H9 (cell line): ENCODE measurements at regions not wholly inside any gene's neighbourhood (a gene's known extent, or its start where the extent isn't known, plus 50 kb on each side); places are given as distances from the start of the nearest gene placed in this dataset.

Experiments
- DNase-seq: peaks from one replicate; pipeline ENCODE4 v3.0.0-alpha.2; 2017
- H2AFZ ChIP-seq: one replicate; pipeline ENCODE4 v1.6.1; 2013; ENCODE audit warnings: mild to moderate bottlenecking, low read length, control low read depth, moderate library complexity
- H2AK5ac ChIP-seq: 2 replicates; pipeline ENCODE4 v1.6.1; 2013; ENCODE audit warnings: low read length, control low read depth, mixed read lengths; ENCODE audit not compliant: insufficient read length
- H2BK120ac ChIP-seq: one replicate; pipeline ENCODE4 v1.6.1; 2013; ENCODE audit warnings: low read depth, mild to moderate bottlenecking, low read length, control low read depth, inconsistent platforms; ENCODE audit not compliant: poor library complexity, severe bottlenecking
- H2BK12ac ChIP-seq: 2 replicates; pipeline ENCODE4 v1.6.1; 2013; ENCODE audit warnings: low read length, control low read depth, mixed read lengths, low read depth; ENCODE audit not compliant: insufficient read length
- H2BK15ac ChIP-seq: 2 replicates; pipeline ENCODE4 v1.6.1; 2013; ENCODE audit warnings: low read depth, low read length, control low read depth
- H2BK20ac ChIP-seq: one replicate; pipeline ENCODE4 v1.6.1; 2013; ENCODE audit warnings: low read depth, mild to moderate bottlenecking, low read length, control low read depth, inconsistent platforms; ENCODE audit not compliant: poor library complexity, severe bottlenecking
- H2BK5ac ChIP-seq: 2 replicates; pipeline ENCODE4 v1.6.1; 2013; ENCODE audit warnings: low read length, control low read depth, mixed read lengths; ENCODE audit not compliant: insufficient read length
- H3K14ac ChIP-seq: 2 replicates; pipeline ENCODE4 v1.6.1; 2013; ENCODE audit warnings: low read length, control low read depth; ENCODE audit not compliant: insufficient read depth
- H3K18ac ChIP-seq: 2 replicates; pipeline ENCODE4 v1.6.1; 2013; ENCODE audit warnings: low read depth, mild to moderate bottlenecking, mixed read lengths, low read length, control low read depth; ENCODE audit not compliant: insufficient read length
- H3K23ac ChIP-seq: 2 replicates; pipeline ENCODE4 v1.6.1; 2013; ENCODE audit warnings: low read length, control low read depth, mixed read lengths, low read depth; ENCODE audit not compliant: insufficient read length
- H3K23me2 ChIP-seq: 2 replicates; pipeline ENCODE4 v1.6.1; 2013; ENCODE audit warnings: low read depth, mild to moderate bottlenecking, mixed read lengths, low read length, control low read depth; ENCODE audit not compliant: insufficient read length, poor library complexity, severe bottlenecking
- H3K27ac ChIP-seq: 2 replicates; pipeline ENCODE4 v1.5.1; 2013; ENCODE audit warnings: low read length, control low read depth, mixed read lengths, low read depth; ENCODE audit not compliant: insufficient read length
- H3K27me3 ChIP-seq: 2 replicates; pipeline ENCODE4 v1.6.1; 2013; ENCODE audit warnings: low read length, control low read depth, inconsistent platforms; ENCODE audit not compliant: insufficient read depth
- H3K4ac ChIP-seq: 2 replicates; pipeline ENCODE4 v1.6.1; 2013; ENCODE audit warnings: low read depth, mild to moderate bottlenecking, control low read depth, inconsistent platforms, low read length, moderate library complexity
- H3K4me1 ChIP-seq: 2 replicates; pipeline ENCODE4 v1.6.1; 2013; ENCODE audit warnings: low read length, control low read depth, inconsistent platforms; ENCODE audit not compliant: insufficient read depth
- H3K4me2 ChIP-seq: 2 replicates; pipeline ENCODE4 v1.6.1; 2013; ENCODE audit warnings: low read length, control low read depth, mixed read lengths; ENCODE audit not compliant: insufficient read length, insufficient read depth
- H3K56ac ChIP-seq: 2 replicates; pipeline ENCODE4 v1.6.1; 2013; ENCODE audit warnings: low read depth, mild to moderate bottlenecking, mixed read lengths, low read length, control low read depth; ENCODE audit not compliant: insufficient read length
- H3K79me1 ChIP-seq: 2 replicates; pipeline ENCODE4 v1.6.1; 2013; ENCODE audit warnings: low read depth, mild to moderate bottlenecking, moderate library complexity, low read length, control low read depth, inconsistent platforms; ENCODE audit not compliant: insufficient read depth, poor library complexity, severe bottlenecking
- H3K79me2 ChIP-seq: 2 replicates; pipeline ENCODE4 v1.6.1; 2013; ENCODE audit warnings: low read length, control low read depth, inconsistent platforms; ENCODE audit not compliant: insufficient read depth
- H3K9ac ChIP-seq: 2 replicates; pipeline ENCODE4 v1.6.1; 2013; ENCODE audit warnings: low read length, control low read depth, mixed read lengths; ENCODE audit not compliant: insufficient read length; ENCODE audit errors: extremely low read depth
- H3K9me3 ChIP-seq: one replicate; pipeline ENCODE4 v1.6.1; 2013; ENCODE audit warnings: low read depth, low read length, inconsistent platforms; ENCODE audit not compliant: control insufficient read depth
- H3T11ph ChIP-seq: one replicate; pipeline ENCODE4 v1.6.1; 2013; ENCODE audit warnings: mild to moderate bottlenecking, low read length, control low read depth, inconsistent platforms
- H4K20me1 ChIP-seq: one replicate; pipeline ENCODE4 v1.6.1; 2013; ENCODE audit not compliant: control insufficient read depth, insufficient read length, insufficient read depth
- H4K5ac ChIP-seq: 2 replicates; pipeline ENCODE4 v1.6.1; 2013; ENCODE audit warnings: low read depth, mild to moderate bottlenecking, mixed read lengths, low read length, control low read depth; ENCODE audit not compliant: insufficient read length
- H4K8ac ChIP-seq: replicated peaks from 2 replicates; pipeline ENCODE4 v1.6.1; 2013; ENCODE audit warnings: low read length, control low read depth, mixed read lengths, low read depth; ENCODE audit not compliant: insufficient read length
- H4K91ac ChIP-seq: 2 replicates; pipeline ENCODE4 v1.6.1; 2013; ENCODE audit warnings: low read depth, mild to moderate bottlenecking, moderate library complexity, mixed read lengths, low read length, control low read depth; ENCODE audit not compliant: insufficient read length
- H3K27ac Mint-ChIP-seq, 3 experiments: 2 replicates in 2 of 3; 3 replicates in 1 of 3; pipeline ENCODE4 v1.8.0; 2020 to 2021; ENCODE audit warnings: mixed read lengths in 3 of 3, mild to moderate bottlenecking in 1 of 3, moderate library complexity in 1 of 3
- H3K27me3 Mint-ChIP-seq: 2 replicates; pipeline ENCODE4 v1.8.0; 2021; ENCODE audit warnings: low read depth, mild to moderate bottlenecking, moderate library complexity, mixed read lengths
- H3K36me3 Mint-ChIP-seq, 3 experiments: 2 replicates in 2 of 3; 3 replicates in 1 of 3; pipeline ENCODE4 v1.8.0; 2020 to 2021; ENCODE audit warnings: low read depth in 3 of 3, mixed read lengths in 3 of 3; ENCODE audit not compliant: insufficient read depth in 1 of 3
- H3K4me1 Mint-ChIP-seq, 2 experiments: 2 replicates each; pipeline ENCODE4 v1.8.0; 2020; ENCODE audit warnings: mixed read lengths in 2 of 2
- H3K4me3 Mint-ChIP-seq, 2 experiments: 2 replicates in 1 of 2; 3 replicates in 1 of 2; pipeline ENCODE4 v1.8.0; 2020 to 2021; ENCODE audit warnings: mild to moderate bottlenecking in 2 of 2, mixed read lengths in 2 of 2, moderate library complexity in 1 of 2
- H3K9me3 Mint-ChIP-seq, 2 experiments: 2 replicates in 1 of 2; 3 replicates in 1 of 2; pipeline ENCODE4 v1.8.0; 2020; ENCODE audit warnings: mild to moderate bottlenecking in 2 of 2, mixed read lengths in 2 of 2, moderate library complexity in 1 of 2
- CTCF ChIP-seq: fragments of 200-600 bp; sonication (generic); conservative IDR thresholded peaks from 3 replicates; pipeline ENCODE4 v1.8.0; 2021; ENCODE audit warnings: antibody characterized with exemption, mild to moderate bottlenecking
- WGBS: extraction: QIAGEN DNeasy Blood & Tissue Kit; methylation state at CpG from one replicate; pipeline ENCODE4 v1.1.7; 2013; ENCODE audit warnings: missing lambda C conversion rate, low lambda C conversion rate, mixed read lengths; ENCODE audit not compliant: insufficient read length; ENCODE audit errors: extremely low coverage; 5-methylcytosine and 5-hydroxymethylcytosine counted together

GRCh38 chrX:143095321-143095720, 69.6 kb downstream of the SPANXN4 start:
- no peaks in the 10 kb centered on the region for H3K4me1 ChIP-seq

More at GRCh38 chrX:143095321-143095720, 69.6 kb downstream of the SPANXN4 start:
- Mint-ChIP-seq H3K27ac (no peak overlapping the region), H3K27me3 (no peaks in the 10 kb centered on the region), H3K4me1 (no peaks in the 10 kb centered on the region), H3K9me3 (peaks cover 50 to 55% of the 10 kb centered on the region in 2 experiments), H3K36me3 (no peaks in the 10 kb centered on the region; a peak in 2 of 7 replicates), H3K4me3 (no peak overlapping the region)
- Histone ChIP-seq H3K27me3 (no peaks in the 10 kb centered on the region), H3T11ph (no peak overlapping the region), H3K4me2 (no peak overlapping the region), H3K4ac (no peak overlapping the region), H3K14ac (no peak overlapping the region), H2BK5ac (no peak overlapping the region), H4K8ac (no peak overlapping the region), H3K18ac (no peak overlapping the region), H3K9ac (no peak overlapping the region), H2BK15ac (no peak overlapping the region), H3K56ac (no peak overlapping the region), H3K23me2 (no peaks in the 10 kb centered on the region), H3K79me1 (no peaks in the 10 kb centered on the region), H3K9me3 (no peaks in the 10 kb centered on the region), H2BK20ac (no peak overlapping the region), H4K91ac (no peak overlapping the region), H2AFZ (no peak overlapping the region), H2AK5ac (no peak overlapping the region), H3K79me2 (no peaks in the 10 kb centered on the region), H4K20me1 (no peaks in the 10 kb centered on the region), H3K27ac (no peak overlapping the region), H2BK12ac (no peak overlapping the region), H2BK120ac (no peak overlapping the region), H4K5ac (no peak overlapping the region), H3K23ac (no peak overlapping the region)
- TF ChIP-seq CTCF: no peak
- whole genome bisulfite sequencing: no CpG with 5 or more reads among the region's 5 CpGs
- no peak for DNase-seq
